GM12878 (cell line): ENCODE measurements at regions not wholly inside any gene's neighbourhood (a gene's known extent, or its start where the extent isn't known, plus 50 kb on each side); places are given as distances from the start of the nearest gene placed in this dataset.
"Not testable (repeated sequence)": the region's sequence is repeated elsewhere in the genome, so short reads cannot be mapped to it uniquely, and the experiment has no call there.

Source experiments
- ATAC-seq: fragments of 200-7000 bp; cut with Tn5 transposase; 3 replicates; pipeline ENCODE4 v1.9.1; 2020; ENCODE audit warnings: mild to moderate bottlenecking, moderate library complexity
- BruUV-seq: library from RNA; stranded (reverse); fragments of 400-500 nt; replicated peaks from 2 replicates; lab custom pipeline; 2021; lab: Mats Ljungman, UMichigan
- CTCF ChIA-PET: fragments of 300-600 bp; sonication (Branson Sonifier 250); formaldehyde crosslinking; extraction: SDS; loops from one replicate; lab custom pipeline; 2021; ENCODE audit warnings: inconsistent platforms; lab: Yijun Ruan, JAX
- POLR2A ChIA-PET: fragments of 350-600 bp; formaldehyde crosslinking; extraction: SDS; loops from one replicate; lab custom pipeline; 2021; ENCODE audit warnings: inconsistent platforms; lab: Charles Lee
- RAD21 ChIA-PET: fragments of 300-600 bp; sonication (Branson Sonifier 250); formaldehyde crosslinking; loops from one replicate; lab custom pipeline; 2023; ENCODE audit warnings: antibody characterized with exemption; ENCODE audit not compliant: unreplicated experiment; lab: Charles Lee
- SMC1A ChIA-PET: fragments of 300-600 bp; sonication (Branson Sonifier 250); formaldehyde crosslinking; loops from one replicate; lab custom pipeline; 2023; ENCODE audit not compliant: unreplicated experiment, uncharacterized antibody; lab: Charles Lee
- DNase-seq: peaks from one replicate; pipeline ENCODE4 v3.0.0-alpha.2; 2011; ENCODE audit warnings: low read depth, low spot score
- FAIRE-seq: peaks from 3 replicates; lab custom pipeline; 2011; peaks lifted over from hg19 to GRCh38; lab: Jason Lieb, UNC
- H2AFZ ChIP-seq: 2 replicates; pipeline ENCODE4 v1.6.0; 2011; ENCODE audit warnings: low read depth, low read length, control low read depth; ENCODE audit not compliant: control insufficient read depth
- H3K27ac ChIP-seq: 2 replicates; pipeline ENCODE4 v1.5.1; 2011; ENCODE audit warnings: control low read depth; ENCODE audit not compliant: control insufficient read depth, insufficient read depth
- H3K27me3 ChIP-seq, 2 experiments: replicated peaks in 1 of 2; 2 replicates each; pipeline versions ENCODE4 v1.6.0 to v1.6.1; 2011; ENCODE audit warnings: low read length in 1 of 2; ENCODE audit not compliant: control insufficient read depth in 2 of 2, insufficient read depth in 2 of 2
- H3K36me3 ChIP-seq, 2 experiments: 2 replicates each; pipeline ENCODE4 v1.5.1; 2011; ENCODE audit warnings: low read length in 1 of 2; ENCODE audit not compliant: control insufficient read depth in 2 of 2, insufficient read depth in 2 of 2
- H3K4me1 ChIP-seq: 2 replicates; pipeline ENCODE4 v1.6.1; 2011; ENCODE audit warnings: mild to moderate bottlenecking, low read length, moderate library complexity, mixed read lengths; ENCODE audit not compliant: control insufficient read depth, insufficient read depth
- H3K4me2 ChIP-seq: 2 replicates; pipeline ENCODE4 v1.6.0; 2011; ENCODE audit warnings: control low read depth; ENCODE audit not compliant: control insufficient read depth, insufficient read depth
- H3K4me3 ChIP-seq: fragments of 200-600 bp; sonication (generic); 2 replicates; pipeline ENCODE4 v1.5.1; 2016
- H3K79me2 ChIP-seq: 2 replicates; pipeline ENCODE4 v1.6.0; 2011; ENCODE audit warnings: low read length; ENCODE audit not compliant: control insufficient read depth, insufficient read depth
- H3K9ac ChIP-seq: 2 replicates; pipeline ENCODE4 v1.8.0; 2011; ENCODE audit warnings: low read length, control low read depth, mixed read lengths; ENCODE audit not compliant: control insufficient read depth, insufficient read depth
- H3K9me3 ChIP-seq: replicated peaks from 3 replicates; pipeline ENCODE4 v1.5.1; 2011; ENCODE audit warnings: mild to moderate bottlenecking, low read length; ENCODE audit not compliant: control insufficient read depth, insufficient read depth
- H4K20me1 ChIP-seq: 2 replicates; pipeline ENCODE4 v1.6.0; 2011; ENCODE audit not compliant: control insufficient read depth, insufficient read depth
- BACH1 ChIP-seq: fragments of 450-650 bp; IDR thresholded peaks from 2 replicates; pipeline ENCODE4 v1.6.1; 2017; ENCODE audit warnings: mild to moderate bottlenecking, borderline replicate concordance
- BCL11A ChIP-seq: IDR thresholded peaks from 2 replicates; pipeline ENCODE4 v1.6.1; 2011; ENCODE audit warnings: low read depth, low read length
- EED ChIP-seq: sonication (generic); IDR thresholded peaks from 2 replicates; pipeline ENCODE4 v1.6.1; 2016; ENCODE audit warnings: antibody characterized with exemption, low read depth
- MEF2B ChIP-seq: fragments of 450-650 bp; IDR thresholded peaks from 2 replicates; pipeline ENCODE4 v1.6.1; 2018; ENCODE audit warnings: mild to moderate bottlenecking, moderate library complexity; ENCODE audit not compliant: partially characterized antibody, poor library complexity, severe bottlenecking
- MTA3 ChIP-seq: IDR thresholded peaks from 2 replicates; pipeline ENCODE4 v1.6.1; 2012; ENCODE audit warnings: low read length, inconsistent platforms, borderline replicate concordance
- NFYB ChIP-seq: IDR thresholded peaks from 2 replicates; pipeline ENCODE4 v1.6.1; 2011; ENCODE audit warnings: low read depth, mild to moderate bottlenecking, low read length, improper control_type of control experiment, moderate library complexity; ENCODE audit not compliant: insufficient read depth
- POLR2AphosphoS2 ChIP-seq: IDR thresholded peaks from 2 replicates; pipeline ENCODE4 v1.6.1; 2011; ENCODE audit warnings: low read depth, mild to moderate bottlenecking, low read length, improper control_type of control experiment, moderate library complexity
- RB1 ChIP-seq: fragments of 450-650 bp; formaldehyde crosslinking; IDR thresholded peaks from 2 replicates; pipeline ENCODE4 v1.6.1; 2017; ENCODE audit warnings: mild to moderate bottlenecking, borderline replicate concordance
- RELA ChIP-seq: fragments of 450-650 bp; IDR thresholded peaks from 2 replicates; pipeline ENCODE4 v1.8.0; 2014; ENCODE audit warnings: borderline replicate concordance; ENCODE audit not compliant: partially characterized antibody
- SIN3A ChIP-seq: IDR thresholded peaks from 2 replicates; pipeline ENCODE4 v1.6.1; 2012; ENCODE audit warnings: low read depth, low read length, improper control_type of control experiment
- TARDBP ChIP-seq: IDR thresholded peaks from 2 replicates; pipeline ENCODE4 v1.6.1; 2016; ENCODE audit warnings: borderline replicate concordance
- TCF3 ChIP-seq: IDR thresholded peaks from 2 replicates; pipeline ENCODE4 v1.6.1; 2012; ENCODE audit warnings: low read depth, mild to moderate bottlenecking, low read length, borderline replicate concordance; ENCODE audit not compliant: insufficient read depth
- YY1 ChIP-seq: IDR thresholded peaks from 2 replicates; pipeline ENCODE4 v1.6.1; 2011; ENCODE audit warnings: low read depth, mild to moderate bottlenecking, low read length
- ZNF384 ChIP-seq: IDR thresholded peaks from 2 replicates; pipeline ENCODE4 v1.6.1; 2012; ENCODE audit warnings: low read depth, mild to moderate bottlenecking, low read length, improper control_type of control experiment, borderline replicate concordance
- WGBS: methylation state at CpG from one replicate; pipeline ENCODE4 v1.1.6; 2016; ENCODE audit warnings: low lambda C conversion rate; ENCODE audit not compliant: insufficient replicate concordance, insufficient coverage; ENCODE audit errors: missing lambda C conversion rate; 5-methylcytosine and 5-hydroxymethylcytosine counted together
- in situ Hi-C: fragments of 300-500 bp; cut with MboI; formaldehyde crosslinking; loops from 9 replicates; pipeline ENCODE4 v1.14.3; 2018; ENCODE audit warnings: mixed read lengths
- intact Hi-C: fragments of 100-400 bp; cut with micrococcal nuclease; formaldehyde crosslinking; loops from one replicate; pipeline ENCODE4 v1.14.2; 2022; ENCODE audit not compliant: unreplicated experiment

DNA sequence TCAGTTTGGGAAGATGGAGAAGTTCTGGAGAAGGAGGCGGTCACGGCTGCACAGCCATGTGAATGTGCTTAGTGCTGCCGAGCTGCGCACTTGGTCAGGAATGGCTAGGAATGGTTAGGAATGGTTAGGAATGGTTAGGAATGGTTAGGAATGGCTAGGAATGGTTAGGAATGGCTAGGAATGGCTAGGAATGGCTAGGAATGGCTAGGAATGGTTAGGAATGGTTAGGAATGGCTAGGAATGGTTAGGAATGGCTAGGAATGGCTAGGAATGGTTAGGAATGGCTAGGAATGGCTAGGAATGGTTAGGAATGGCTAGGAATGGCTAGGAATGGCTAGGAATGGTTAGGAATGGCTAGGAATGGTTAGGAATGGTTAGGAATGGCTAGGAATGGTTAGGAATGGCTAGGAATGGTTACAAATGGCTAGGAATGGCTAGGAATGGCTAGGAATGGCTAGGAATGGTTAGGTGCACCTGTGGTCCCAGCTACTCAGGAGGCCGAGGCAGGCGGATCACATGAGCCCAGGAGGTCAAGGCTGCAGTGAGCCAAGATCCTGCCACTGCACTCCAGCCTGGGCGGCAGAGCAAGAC lies 94.7 kb upstream of the PPP1R26 start:
- H2AFZ ChIP-seq, intact Hi-C loops, H4K20me1 ChIP-seq, H3K79me2 ChIP-seq, SMC1A ChIA-PET, H3K27ac ChIP-seq, in situ Hi-C loops, FAIRE-seq, CTCF ChIA-PET, BruUV-seq, DNase-seq, H3K9ac ChIP-seq, H3K4me3 ChIP-seq, H3K36me3 ChIP-seq, ATAC-seq, POLR2A ChIA-PET, H3K9me3 ChIP-seq, H3K4me2 ChIP-seq, RAD21 ChIA-PET, H3K4me1 ChIP-seq, H3K27me3 ChIP-seq: not testable (repeated sequence)
- peak; percentile 74 for TF ChIP-seq EED
- WGBS, result 56% methylated on average over 7 of the region's 7 CpGs

DNA sequence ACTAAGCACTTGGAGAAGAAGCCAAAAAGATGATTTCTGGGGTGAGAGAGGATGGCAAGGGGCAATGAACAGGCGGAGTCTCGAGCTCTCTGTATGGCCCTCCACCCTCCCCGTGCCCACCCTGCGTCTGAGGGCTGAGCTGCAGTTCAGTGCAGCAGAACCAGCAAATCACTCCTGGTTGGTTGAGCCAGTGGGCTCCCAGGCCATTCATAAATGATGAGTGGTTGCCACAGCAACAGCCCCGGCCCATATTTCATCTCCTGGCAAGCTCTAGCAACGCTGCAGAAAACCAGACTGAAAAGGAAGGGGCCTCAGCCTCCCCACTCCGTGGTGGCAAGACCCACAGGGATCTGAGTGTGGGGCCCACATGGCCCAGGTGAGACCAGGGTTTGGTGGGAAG lies 93.8 kb upstream of the PPP1R26 start:
- TF ChIP-seq POLR2AphosphoS2 (no peak), TARDBP (no peak), MTA3 (no peak), SIN3A (no peak), RELA (no peak), RB1 (no peak), ZNF384 (no peak), BACH1 (no peak), MEF2B (no peak), BCL11A (no peak), YY1 (no peak), TCF3 (no peak), NFYB (no peak)
- SMC1A ChIA-PET, result no interaction called here
- 19% methylated on average over 7 of the region's 7 CpGs for WGBS
- H3K4me2 ChIP-seq, result no peak overlapping the region
- no peaks in the 10 kb centered on the region for H3K36me3 ChIP-seq
- in situ Hi-C loops (no loop called here), intact Hi-C loops (no loop called here)
- POLR2A ChIA-PET, result no interaction called here
- no peak overlapping the region for H3K9ac ChIP-seq
- no peaks in the 10 kb centered on the region for H4K20me1 ChIP-seq
- DNase-seq, result no peak
- no peak overlapping the region for H3K27ac ChIP-seq
- H3K9me3 ChIP-seq, result no peaks in the 10 kb centered on the region
- no peaks in the 10 kb centered on the region; a peak in 1 of 4 replicates for H3K27me3 ChIP-seq
- RAD21 ChIA-PET, result interaction anchor here (0.7 kb wide), 1 partner anchor 643 kb away, joined by 3 read pairs; no protein-coding TSS in a partner anchor
- CTCF ChIA-PET, result no interaction called here
- no TSS peak for BruUV-seq
- no peak overlapping the region for H2AFZ ChIP-seq
- H3K4me3 ChIP-seq, result no peak overlapping the region
- no peak for ATAC-seq
- no peaks in the 10 kb centered on the region for H3K79me2 ChIP-seq
- FAIRE-seq, result no peak
- H3K4me1 ChIP-seq, result no peaks in the 10 kb centered on the region
